Suprapubic skin (tissue), 4 donors: ENCODE measurements at regions not wholly inside any gene's neighbourhood (a gene's known extent, or its start where the extent isn't known, plus 50 kb on each side); places are given as distances from the start of the nearest gene placed in this dataset.
"Not testable (repeated sequence)": the region's sequence is repeated elsewhere in the genome, so short reads cannot be mapped to it uniquely, and the experiment has no call there.

Experiments
- DNase-seq, 2 donors: peaks; one replicate each; pipeline ENCODE4 v3.0.0-alpha.2; 2019; ENCODE audit warnings: low spot score in 2 of 2
- H3K27ac ChIP-seq: fragments of 200-600 bp; sonication (generic); one replicate; pipeline ENCODE4 v1.5.1; 2019
- H3K27me3 ChIP-seq: fragments of 200-600 bp; sonication (generic); one replicate; pipeline ENCODE4 v1.5.1; 2019
- H3K36me3 ChIP-seq: fragments of 200-600 bp; sonication (generic); one replicate; pipeline ENCODE4 v1.5.1; 2019
- H3K4me1 ChIP-seq: fragments of 200-600 bp; sonication (generic); one replicate; pipeline ENCODE4 v1.5.1; 2019
- H3K4me3 ChIP-seq: fragments of 200-600 bp; sonication (generic); one replicate; pipeline ENCODE4 v1.5.1; 2019; ENCODE audit warnings: mild to moderate bottlenecking
- H3K9me3 ChIP-seq: fragments of 200-600 bp; sonication (generic); one replicate; pipeline ENCODE4 v1.5.1; 2019
- CTCF ChIP-seq, 2 donors: fragments of 200-600 bp in 1 of 2; fragments of 450-650 bp in 1 of 2; sonication (generic) in 1 of 2; IDR thresholded peaks; one replicate each; pipeline ENCODE4 v1.5.1; 2016 to 2019; ENCODE audit warnings: antibody characterized with exemption in 2 of 2, mild to moderate bottlenecking in 1 of 2, moderate library complexity in 1 of 2
- EP300 ChIP-seq: sonication (generic); formaldehyde crosslinking; IDR thresholded peaks from one replicate; pipeline ENCODE4 v1.6.1; 2017; ENCODE audit warnings: antibody characterized with exemption
- POLR2A ChIP-seq, 2 donors: fragments of 450-650 bp; IDR thresholded peaks; one replicate each; pipeline ENCODE4 v1.6.1; 2017; ENCODE audit warnings: antibody characterized with exemption in 2 of 2, mild to moderate bottlenecking in 2 of 2, moderate library complexity in 2 of 2
- POLR2AphosphoS5 ChIP-seq, 3 donors: sonication (generic); formaldehyde crosslinking; IDR thresholded peaks; one replicate each; pipeline ENCODE4 v1.6.1; 2017; ENCODE audit warnings: antibody characterized with exemption in 3 of 3
- WGBS: methylation state at CpG from one replicate; pipeline ENCODE4 v1.1.5; 2018; 5-methylcytosine and 5-hydroxymethylcytosine counted together

GRCh38 chr4:31193521-31193920 lies 473.4 kb downstream of the PCDH7 start:
- no peaks in the 10 kb centered on the region for H3K36me3 ChIP-seq
- 89% methylated on average over 1 of the region's 1 CpG for WGBS

GRCh38 chr4:31194823-31195222 lies 474.7 kb downstream of the PCDH7 start:
- H3K27me3 ChIP-seq = no peaks in the 10 kb centered on the region
- no peak for DNase-seq
- H3K4me3 ChIP-seq = no peak overlapping the region
- TF ChIP-seq POLR2AphosphoS5 (IDR thresholded peaks at IDR 0.05) = no peak
- TF ChIP-seq CTCF (IDR thresholded peaks at IDR 0.05) = no peak
- TF ChIP-seq EP300 = no peak
- no peak for TF ChIP-seq POLR2A (IDR thresholded peaks at IDR 0.05)
- no peaks in the 10 kb centered on the region for H3K9me3 ChIP-seq
- no peak overlapping the region for H3K27ac ChIP-seq
- no peaks in the 10 kb centered on the region for H3K36me3 ChIP-seq
- no peaks in the 10 kb centered on the region for H3K4me1 ChIP-seq
- WGBS = 24% methylated on average over 3 of the region's 3 CpGs

More at GRCh38 chr4:31193521-31193920, 473.4 kb downstream of the PCDH7 start:
- Histone ChIP-seq H3K4me1 (no peaks in the 10 kb centered on the region), H3K9me3 (no peaks in the 10 kb centered on the region), H3K27me3 (no peaks in the 10 kb centered on the region), H3K4me3 (no peak overlapping the region), H3K27ac (no peak overlapping the region)
- DNase-seq = no peak
- TF ChIP-seq CTCF (IDR thresholded peaks at IDR 0.05) (no peak), POLR2AphosphoS5 (IDR thresholded peaks at IDR 0.05) (no peak), POLR2A (IDR thresholded peaks at IDR 0.05) (no peak), EP300 (no peak)

- Histone ChIP-seq H3K4me3 (no peak overlapping the region), H3K4me1 (no peaks in the 10 kb centered on the region), H3K27me3 (no peaks in the 10 kb centered on the region), H3K9me3 (no peaks in the 10 kb centered on the region), H3K36me3 (no peaks in the 10 kb centered on the region), H3K27ac (no peak overlapping the region)
- 96% methylated on average over 5 of the region's 5 CpGs for WGBS
- no peak for DNase-seq
- TF ChIP-seq EP300 (no peak), POLR2A (IDR thresholded peaks at IDR 0.05) (no peak), CTCF (IDR thresholded peaks at IDR 0.05) (no peak), POLR2AphosphoS5 (IDR thresholded peaks at IDR 0.05) (no peak)
These were observed 479.5 kb downstream of the PCDH7 start for GRCh38 chr4:31199644-31200043.

GRCh38 chr4:31202054-31202453 lies 481.9 kb downstream of the PCDH7 start:
- not testable (repeated sequence) for DNase-seq, H3K9me3 ChIP-seq, H3K27ac ChIP-seq, H3K27me3 ChIP-seq, H3K4me3 ChIP-seq, H3K4me1 ChIP-seq, H3K36me3 ChIP-seq
- WGBS = 96% methylated on average over 9 of the region's 9 CpGs

- Histone ChIP-seq H3K36me3 (no peaks in the 10 kb centered on the region), H3K4me3 (no peak overlapping the region), H3K9me3 (no peaks in the 10 kb centered on the region), H3K27ac (no peak overlapping the region), H3K27me3 (no peaks in the 10 kb centered on the region), H3K4me1 (no peaks in the 10 kb centered on the region)
- WGBS = 53% methylated on average over 1 of the region's 1 CpG
- DNase-seq = no peak
- no peak for TF ChIP-seq POLR2AphosphoS5 (IDR thresholded peaks at IDR 0.05)
- no peak for TF ChIP-seq CTCF (IDR thresholded peaks at IDR 0.05)
- no peak for TF ChIP-seq EP300
- TF ChIP-seq POLR2A (IDR thresholded peaks at IDR 0.05) = no peak
These were observed 484.7 kb downstream of the PCDH7 start for GRCh38 chr4:31204874-31205273.

GRCh38 chr4:31220921-31221320 lies 500.8 kb downstream of the PCDH7 start:
- H3K9me3 ChIP-seq = no peaks in the 10 kb centered on the region
- H3K36me3 ChIP-seq = no peaks in the 10 kb centered on the region
- DNase-seq = no peak
- no peak overlapping the region for H3K4me3 ChIP-seq
- TF ChIP-seq POLR2A (IDR thresholded peaks at IDR 0.05) = no peak
- TF ChIP-seq CTCF (IDR thresholded peaks at IDR 0.05) = no peak
- no peak for TF ChIP-seq POLR2AphosphoS5 (IDR thresholded peaks at IDR 0.05)
- no peak for TF ChIP-seq EP300
- no peaks in the 10 kb centered on the region for H3K27me3 ChIP-seq
- no peaks in the 10 kb centered on the region for H3K4me1 ChIP-seq
- no peak overlapping the region for H3K27ac ChIP-seq
